ENCODE measurements at regions not wholly inside any gene's neighbourhood (a gene's known extent, or its start where the extent isn't known, plus 50 kb on each side); places are given as distances from the start of the nearest gene placed in this dataset.

DNA sequence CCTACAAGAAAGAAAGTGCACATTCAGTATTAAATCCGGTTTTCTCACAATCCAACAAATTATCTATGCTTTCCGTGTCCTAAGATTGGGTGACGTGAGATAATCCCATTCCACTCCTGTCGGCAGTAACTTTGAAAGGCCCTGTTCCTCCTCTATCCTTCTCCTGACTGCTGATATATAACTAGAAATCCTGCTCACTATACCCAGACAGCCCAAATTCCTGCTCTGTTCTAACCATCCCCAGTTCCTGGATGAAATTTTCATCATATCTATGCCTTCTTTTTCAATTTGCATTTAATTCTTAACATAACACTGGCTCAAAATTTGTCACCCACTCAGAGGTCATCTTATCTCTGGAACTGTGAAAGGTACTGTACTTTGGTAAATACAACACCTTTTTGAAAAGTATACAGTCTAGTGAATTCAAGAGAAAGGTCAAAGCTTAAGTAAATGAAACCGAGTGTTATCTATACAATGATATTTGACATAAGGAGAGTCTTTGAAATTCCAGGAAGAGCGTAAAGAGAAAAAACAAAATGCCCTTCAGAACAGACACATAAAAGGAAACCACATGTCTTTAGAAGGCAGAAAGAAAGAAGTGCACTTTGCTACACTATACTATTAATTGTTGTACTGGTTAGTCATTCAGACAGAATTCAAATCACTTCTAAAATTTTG is 200.5 kb upstream of the NEGR1 start:
- DNase-seq (ENCODE audit: low read depth): no peak
- H3K4me3 ChIP-seq (ENCODE audit: low read depth, low read length): no peak overlapping the region
- TF ChIP-seq CTCF (IDR thresholded peaks at IDR 0.05; ENCODE audit: insufficient read depth, low read depth, low read length, missing control alignments): no peak

- no peak overlapping the region for H3K4me3 ChIP-seq (ENCODE audit: low read depth, low read length)
- no peak for DNase-seq (ENCODE audit: low read depth)
- no peak for TF ChIP-seq CTCF (IDR thresholded peaks at IDR 0.05; ENCODE audit: insufficient read depth, low read depth, low read length, missing control alignments)
Measured at GRCh38 chr1:72481420-72481970, 199.2 kb upstream of the NEGR1 start.

DNA sequence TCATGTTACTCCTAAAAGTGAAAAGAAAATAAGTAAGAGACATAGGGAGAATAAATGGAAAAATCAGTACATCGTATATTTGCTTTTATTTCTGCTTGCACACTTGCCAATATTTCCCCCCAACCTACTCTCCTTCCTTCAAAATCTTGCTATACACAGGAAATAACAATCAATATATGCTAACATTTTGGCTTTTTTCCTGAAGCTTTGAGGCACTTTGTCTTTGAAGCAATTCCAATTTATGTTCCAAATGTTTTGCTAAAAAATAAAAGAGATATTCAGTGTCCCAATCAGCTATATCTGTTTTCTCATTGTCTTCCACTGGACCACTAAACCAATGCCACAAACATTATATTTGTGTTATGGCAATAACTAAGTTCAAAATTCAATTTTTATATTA is 184.0 kb upstream of the NEGR1 start:
- no peak for TF ChIP-seq CTCF (IDR thresholded peaks at IDR 0.05; ENCODE audit: insufficient read depth, low read depth, low read length, missing control alignments)
- DNase-seq (ENCODE audit: low read depth): no peak
- no peak overlapping the region for H3K4me3 ChIP-seq (ENCODE audit: low read depth, low read length)

DNA sequence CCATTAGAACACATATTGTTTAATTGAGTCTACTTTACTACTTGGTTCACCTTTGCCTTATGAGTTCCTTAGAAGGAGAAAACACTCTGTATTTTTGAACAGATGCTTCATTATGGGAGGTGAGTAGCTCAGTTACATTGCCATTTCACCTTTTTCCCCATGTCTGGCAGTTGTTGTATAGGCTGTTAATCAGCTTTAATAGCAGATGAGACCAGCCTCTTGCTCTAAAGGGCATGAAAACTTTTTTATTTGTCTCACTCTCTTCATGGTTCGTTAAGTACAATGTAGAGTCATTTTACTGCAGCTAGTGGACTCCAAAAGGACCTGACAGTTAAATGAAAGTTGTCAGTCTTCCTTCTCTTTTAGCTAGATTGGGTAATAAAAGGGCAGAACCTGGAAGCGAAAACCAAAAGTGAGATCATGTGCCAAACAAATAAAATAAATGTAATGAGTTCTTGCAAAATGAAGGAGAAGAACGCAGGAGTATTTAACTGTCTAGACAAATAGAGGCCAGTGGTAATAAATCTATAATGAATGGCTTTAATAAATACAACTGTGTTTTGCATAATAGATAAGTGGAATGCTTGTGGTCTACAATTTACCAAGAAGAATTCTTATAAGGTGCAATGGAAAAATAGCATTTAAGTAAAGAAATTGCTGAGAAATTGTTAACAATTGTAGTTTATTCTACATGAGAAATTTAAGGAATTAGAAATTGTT is 180.0 kb upstream of the NEGR1 start:
- DNase-seq (ENCODE audit: low read depth): no peak
- TF ChIP-seq CTCF (IDR thresholded peaks at IDR 0.05; ENCODE audit: insufficient read depth, low read depth, low read length, missing control alignments): no peak
- no peak overlapping the region for H3K4me3 ChIP-seq (ENCODE audit: low read depth, low read length)

- TF ChIP-seq CTCF (IDR thresholded peaks at IDR 0.05; ENCODE audit: insufficient read depth, low read depth, low read length, missing control alignments): no peak
- no peak overlapping the region for H3K4me3 ChIP-seq (ENCODE audit: low read depth, low read length)
- DNase-seq (ENCODE audit: low read depth): no peak
Measured at GRCh38 chr1:72442262-72442661, 159.9 kb upstream of the NEGR1 start.

DNA sequence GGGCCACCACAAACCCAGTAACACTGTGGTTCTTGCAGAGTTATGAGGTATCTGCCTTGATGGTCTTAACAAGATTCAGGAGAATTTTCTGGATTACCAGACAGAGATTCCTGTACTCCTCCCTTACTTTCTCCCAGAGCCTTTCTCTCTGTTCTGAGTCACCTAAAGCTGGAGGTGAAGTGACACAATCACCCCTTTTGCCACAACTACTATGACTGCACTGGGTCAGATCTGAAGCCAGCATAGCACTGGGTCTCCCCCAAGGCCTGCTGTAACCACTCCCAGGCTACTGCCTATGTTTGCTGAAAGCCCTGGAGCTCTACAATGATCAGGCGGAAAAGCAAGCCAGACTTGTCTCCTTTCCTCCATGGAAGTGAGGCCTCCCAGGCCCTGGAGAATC is 156.7 kb upstream of the NEGR1 start:
- DNase-seq (ENCODE audit: low read depth): no peak
- H3K4me3 ChIP-seq (ENCODE audit: low read depth, low read length): no peak overlapping the region
- no peak for TF ChIP-seq CTCF (IDR thresholded peaks at IDR 0.05; ENCODE audit: insufficient read depth, low read depth, low read length, missing control alignments)
